HK-2 (cell line): ENCODE measurements at regions not wholly inside any gene's neighbourhood (a gene's known extent, or its start where the extent isn't known, plus 50 kb on each side); places are given as distances from the start of the nearest gene placed in this dataset.
"Not testable (repeated sequence)": the region's sequence is repeated elsewhere in the genome, so short reads cannot be mapped to it uniquely, and the experiment has no call there.

Experiments used
- DNase-seq: peaks from one replicate; pipeline ENCODE4 v3.0.0-alpha.2; 2018; ENCODE audit not compliant: unreplicated experiment

GRCh38 chr6:132142768-132143167 is 191.6 kb upstream of the CCN2 start:
- DNase-seq, result no peak

DNA sequence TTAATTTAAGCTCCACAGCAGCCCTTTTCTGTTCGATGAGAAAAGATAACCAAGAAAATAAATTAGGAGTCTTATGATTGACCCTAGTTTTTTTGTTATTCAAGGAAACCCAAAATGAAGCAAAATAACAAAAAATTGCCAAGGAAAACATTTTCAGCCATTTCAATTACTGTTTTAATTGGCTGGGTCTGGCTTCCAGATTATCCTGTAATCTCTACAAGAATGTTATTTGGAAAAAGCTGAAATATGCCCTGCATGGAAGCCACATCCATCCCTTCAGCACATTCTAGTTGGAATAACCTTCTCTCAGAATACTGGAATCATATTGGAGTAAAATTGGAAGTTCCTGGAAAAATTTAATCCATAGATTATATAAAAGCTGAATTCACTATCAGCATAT is 191.1 kb upstream of the CCN2 start:
- no peak for DNase-seq

DNA sequence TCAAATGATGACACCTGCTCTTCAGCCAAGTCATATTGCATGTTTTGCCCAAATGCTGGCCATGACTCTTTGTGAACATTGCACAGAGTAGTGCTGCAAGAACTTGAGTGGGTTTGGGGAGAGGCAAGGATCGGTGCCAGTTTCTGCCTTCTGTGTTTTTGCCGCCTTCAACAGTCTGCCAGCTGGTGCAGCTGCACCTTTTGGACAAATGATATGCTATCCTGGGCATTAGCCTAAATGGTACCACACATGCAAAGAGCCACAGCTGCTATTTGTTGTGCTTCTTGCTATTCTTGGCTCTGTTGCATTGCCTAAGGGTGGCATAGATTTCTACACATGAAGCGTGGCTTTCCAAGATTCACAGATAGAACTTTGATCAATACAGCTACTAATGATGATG is 189.0 kb upstream of the CCN2 start:
- DNase-seq, result no peak

GRCh38 chr6:132139611-132140010 is 188.4 kb upstream of the CCN2 start:
- no peak for DNase-seq

GRCh38 chr6:132136981-132137380 is 185.8 kb upstream of the CCN2 start:
- no peak for DNase-seq

- DNase-seq, result no peak
Measured at GRCh38 chr6:132135409-132135808, 184.2 kb upstream of the CCN2 start.

- DNase-seq, result no peak
Measured at GRCh38 chr6:132133736-132134445, 182.7 kb upstream of the CCN2 start.

GRCh38 chr6:132132924-132133639 is 181.9 kb upstream of the CCN2 start:
- DNase-seq, result no peak

DNA sequence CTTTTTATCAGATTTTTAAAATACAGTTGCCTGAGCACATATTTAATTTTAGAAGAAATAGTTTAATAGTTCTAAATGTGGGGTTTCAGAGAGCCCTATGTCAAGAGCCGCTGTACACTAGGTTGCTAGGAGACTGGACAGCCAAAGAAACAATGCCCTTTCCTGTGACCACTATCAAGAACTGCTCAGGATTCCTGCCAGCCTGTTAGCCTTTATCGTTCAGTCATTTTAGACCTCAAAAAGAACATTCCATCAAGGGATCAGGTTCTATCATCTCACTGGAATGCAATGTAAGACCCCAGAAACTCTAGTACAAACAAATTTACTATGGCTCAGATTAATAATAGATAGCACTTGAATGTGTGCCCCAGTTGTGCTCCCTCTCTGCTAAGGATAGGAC is 181.2 kb upstream of the CCN2 start:
- DNase-seq, result no peak

GRCh38 chr6:132131758-132132157 is 180.6 kb upstream of the CCN2 start:
- DNase-seq, result peak; percentile 88

GRCh38 chr6:132131351-132131750 is 180.2 kb upstream of the CCN2 start:
- DNase-seq, result no peak

DNA sequence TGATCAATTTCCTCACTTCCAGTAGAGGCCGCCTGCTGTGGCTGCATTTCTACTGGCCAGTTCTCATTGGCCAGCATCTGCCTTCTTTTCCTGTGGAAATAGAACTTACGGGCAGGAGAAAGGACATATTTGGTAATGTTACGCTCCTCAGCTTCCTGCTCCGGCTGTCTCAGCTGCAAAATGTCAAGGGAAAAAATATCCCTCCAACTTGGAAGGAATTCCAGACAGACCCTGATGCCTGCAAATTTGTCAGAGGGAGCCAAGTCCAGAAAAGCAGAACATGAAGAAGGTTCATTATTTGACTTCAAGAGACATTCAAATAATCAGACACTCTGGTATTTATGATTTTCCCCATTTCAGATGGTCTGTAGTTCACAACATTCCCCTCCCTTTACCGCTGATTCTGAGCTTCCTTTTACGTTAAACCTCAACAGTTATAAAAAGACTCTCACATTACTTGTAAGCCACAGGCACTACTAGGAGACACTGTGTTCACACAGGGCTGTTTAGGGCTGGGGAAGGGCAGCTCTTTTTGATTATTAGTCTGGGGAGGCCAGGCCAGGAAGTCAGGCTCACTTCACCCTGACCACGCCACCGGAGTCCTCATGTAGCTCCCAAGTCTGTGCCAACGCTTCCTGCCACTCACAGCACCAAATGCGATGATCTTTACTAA is 179.6 kb upstream of the CCN2 start:
- no peak for DNase-seq

DNA sequence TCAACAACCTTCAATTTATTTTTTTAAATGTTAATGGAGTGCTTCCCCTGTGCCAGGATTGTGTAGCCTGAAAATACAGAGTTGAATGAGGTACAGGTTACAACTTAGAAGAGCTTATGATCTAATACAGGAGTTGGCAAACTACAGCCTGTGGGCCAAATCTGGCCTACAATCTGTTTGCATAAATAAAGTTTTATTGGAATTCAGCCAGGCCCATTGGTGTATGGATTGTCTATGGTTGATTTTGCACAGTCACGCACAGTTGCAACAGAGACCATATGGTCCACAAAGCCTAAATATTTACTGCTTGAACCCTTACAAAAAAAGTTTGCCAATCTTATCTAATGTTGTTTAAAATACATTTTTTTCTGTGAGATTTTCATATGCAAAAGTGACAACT is 177.3 kb upstream of the CCN2 start:
- no peak for DNase-seq

DNA sequence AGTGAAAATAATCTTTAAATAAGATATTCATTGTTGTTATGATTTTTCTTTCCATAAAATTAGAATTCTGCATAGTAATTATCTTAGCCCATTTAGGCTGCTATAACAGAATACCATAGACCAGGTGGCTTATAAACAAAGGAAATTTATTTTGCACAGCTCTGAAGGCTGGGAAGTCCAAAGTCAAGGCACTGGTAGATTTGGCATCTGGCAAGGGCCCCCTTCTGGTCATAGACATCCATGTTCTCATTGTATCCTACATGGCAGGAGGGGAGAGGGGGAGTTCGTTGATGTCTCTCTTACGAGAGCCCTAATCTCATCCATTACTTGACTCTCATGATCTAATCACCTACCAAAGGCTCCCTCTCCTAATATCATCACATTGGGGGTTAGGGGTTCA is 175.0 kb upstream of the CCN2 start:
- DNase-seq, result no peak

GRCh38 chr6:132122871-132123270 is 171.7 kb upstream of the CCN2 start:
- DNase-seq, result no peak

DNA sequence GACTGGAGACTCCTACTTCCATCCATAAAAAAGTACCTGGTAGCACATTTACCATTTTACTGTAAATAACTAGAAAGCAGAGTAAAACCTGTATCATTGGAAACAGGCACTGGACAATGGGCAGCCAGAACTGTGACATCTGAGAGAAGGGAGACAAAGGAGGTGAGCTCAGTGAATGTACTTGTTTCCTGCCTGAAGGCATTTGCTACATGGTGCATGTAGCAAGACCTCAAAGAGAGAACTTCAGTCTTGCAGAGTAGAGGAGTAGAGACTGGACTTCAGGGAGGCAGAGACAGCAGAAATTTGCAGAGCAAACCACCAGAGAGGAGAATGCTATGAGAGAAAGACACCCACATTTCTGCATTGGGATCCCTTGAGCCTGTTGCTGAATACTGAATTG is 171.0 kb upstream of the CCN2 start:
- no peak for DNase-seq

GRCh38 chr6:132118144-132118543 is 167.0 kb upstream of the CCN2 start:
- DNase-seq, result no peak

- no peak for DNase-seq
Measured at GRCh38 chr6:132115714-132116366, 164.7 kb upstream of the CCN2 start.

GRCh38 chr6:132114201-132114825 is 163.1 kb upstream of the CCN2 start:
- no peak for DNase-seq

DNA sequence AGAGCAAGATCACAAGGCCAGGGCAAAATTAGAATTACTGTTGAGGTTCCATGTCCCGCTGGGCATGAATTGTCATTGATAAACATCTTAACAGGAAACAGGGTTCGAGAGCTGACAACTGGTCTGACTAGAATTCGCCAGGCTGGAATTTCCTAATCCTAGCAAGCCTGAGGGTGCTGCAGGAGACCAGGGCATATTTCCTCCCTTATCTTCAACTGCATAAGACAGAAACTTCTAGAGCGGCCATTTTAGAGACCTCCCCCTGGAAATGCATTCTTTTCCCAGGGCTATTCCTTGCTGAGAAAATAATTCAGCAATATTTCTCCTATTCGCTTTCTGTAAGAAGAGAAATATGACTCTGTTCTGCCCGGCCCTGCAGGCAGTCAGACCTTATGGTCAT is 158.6 kb upstream of the CCN2 start:
- not testable (repeated sequence) for DNase-seq

DNA sequence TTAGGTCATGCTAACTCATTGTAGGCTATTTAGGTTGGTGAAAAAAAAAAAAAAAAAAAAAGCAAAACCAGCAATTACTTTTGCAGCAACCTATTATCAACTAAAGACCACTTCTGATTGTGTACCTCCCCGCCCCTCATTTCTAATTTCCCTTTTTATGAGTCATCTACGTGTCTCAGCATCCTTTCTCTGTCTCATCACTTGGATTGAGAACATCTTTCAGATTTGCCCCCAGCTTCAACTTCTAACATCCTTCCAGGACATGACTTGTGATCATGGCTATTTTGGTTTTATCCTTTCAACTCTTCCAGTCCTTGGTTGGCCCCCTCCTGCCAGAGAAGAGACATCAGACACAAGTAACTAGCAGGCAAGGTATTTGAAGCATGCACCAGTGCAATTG is 156.7 kb upstream of the CCN2 start:
- DNase-seq, result no peak

DNA sequence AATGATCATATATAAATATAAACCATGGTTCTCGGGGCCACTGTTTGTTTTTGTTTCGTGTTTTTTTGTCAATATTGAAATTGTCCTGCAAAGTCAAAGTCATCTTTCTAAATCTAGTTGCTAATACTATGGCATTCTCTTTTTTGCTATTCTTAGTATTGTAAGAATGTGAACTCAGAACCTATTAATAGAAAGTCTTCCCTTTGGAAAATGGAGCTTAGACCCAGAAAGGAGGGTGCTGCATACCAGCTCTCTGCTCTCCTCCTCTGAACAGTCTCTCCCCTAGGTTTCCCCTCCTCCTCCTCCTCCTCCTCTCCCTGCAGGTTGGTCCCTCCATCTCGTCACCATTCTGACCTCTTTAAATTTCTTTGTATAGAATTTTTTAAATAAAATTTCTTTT is 150.4 kb upstream of the CCN2 start:
- DNase-seq, result no peak
